Thoracic aorta (tissue), 2 donors: ENCODE measurements at regions not wholly inside any gene's neighbourhood (a gene's known extent, or its start where the extent isn't known, plus 50 kb on each side); places are given as distances from the start of the nearest gene placed in this dataset.

Source experiments
- ATAC-seq: fragments of 150-250 bp; one replicate; pipeline ENCODE4 v1.8.0; 2017; ENCODE audit warnings: low read depth; ENCODE audit not compliant: insufficient number of reproducible peaks, low FRiP score
- DNase-seq: peaks from one replicate; pipeline ENCODE4 v3.0.0-alpha.2; 2020; ENCODE audit warnings: low spot score
- H3K27ac ChIP-seq, 2 donors: fragments of 200-600 bp; sonication (generic); 1 replicate in 1 of 2; 2 replicates in 1 of 2; pipeline ENCODE4 v1.5.1; 2016; ENCODE audit warnings: mild to moderate bottlenecking in 2 of 2, moderate library complexity in 2 of 2
- H3K27me3 ChIP-seq: fragments of 200-600 bp; sonication (generic); replicated peaks from 2 replicates; pipeline ENCODE4 v1.6.0; 2016; ENCODE audit warnings: mild to moderate bottlenecking; ENCODE audit not compliant: insufficient read depth
- H3K36me3 ChIP-seq: fragments of 200-600 bp; sonication (generic); one replicate; pipeline ENCODE4 v1.5.1; 2016
- H3K4me1 ChIP-seq, 2 donors: fragments of 200-600 bp; sonication (generic); 1 replicate in 1 of 2; 2 replicates in 1 of 2; pipeline versions ENCODE4 v1.5.1 to v1.6.0; 2016; ENCODE audit warnings: low read depth in 2 of 2, mild to moderate bottlenecking in 1 of 2; ENCODE audit not compliant: control insufficient read depth in 1 of 2
- H3K4me3 ChIP-seq: fragments of 200-600 bp; sonication (generic); 2 replicates; pipeline ENCODE4 v1.5.1; 2016; ENCODE audit warnings: mild to moderate bottlenecking
- H3K9me3 ChIP-seq: fragments of 200-600 bp; sonication (generic); 2 replicates; pipeline ENCODE4 v1.5.1; 2016
- CTCF ChIP-seq: fragments of 200-600 bp; sonication (generic); IDR thresholded peaks from one replicate; pipeline ENCODE4 v1.5.1; 2019; ENCODE audit warnings: antibody characterized with exemption

GRCh38 chr2:220057916-220058315 is 430.5 kb downstream of the SLC4A3 start:
- H3K27me3 ChIP-seq: no peaks in the 10 kb centered on the region
- no peaks in the 10 kb centered on the region for H3K9me3 ChIP-seq
- no peak for DNase-seq
- no peaks in the 10 kb centered on the region for H3K36me3 ChIP-seq
- no peak overlapping the region for H3K27ac ChIP-seq
- no peak for TF ChIP-seq CTCF
- no peak overlapping the region for H3K4me3 ChIP-seq
- ATAC-seq: no peak
- peaks cover 0 to 10% of the 10 kb centered on the region in 2 donors for H3K4me1 ChIP-seq

- Histone ChIP-seq H3K4me3 (no peak overlapping the region), H3K27ac (no peak overlapping the region), H3K4me1 (peaks cover 0 to 14% of the 10 kb centered on the region in 2 donors), H3K36me3 (no peaks in the 10 kb centered on the region), H3K27me3 (no peaks in the 10 kb centered on the region), H3K9me3 (no peaks in the 10 kb centered on the region)
- DNase-seq: no peak
- TF ChIP-seq CTCF: no peak
- no peak for ATAC-seq
Measured at GRCh38 chr2:220064111-220065030, 436.9 kb downstream of the SLC4A3 start.

- Histone ChIP-seq H3K4me1 (peaks cover 0 to 14% of the 10 kb centered on the region in 2 donors), H3K27ac (no peak overlapping the region), H3K9me3 (no peaks in the 10 kb centered on the region), H3K27me3 (no peaks in the 10 kb centered on the region), H3K4me3 (no peak overlapping the region), H3K36me3 (no peaks in the 10 kb centered on the region)
- ATAC-seq (no peak), DNase-seq (no peak)
- TF ChIP-seq CTCF: no peak
Measured at GRCh38 chr2:220065581-220065980, 438.2 kb downstream of the SLC4A3 start.

GRCh38 chr2:220068846-220069245 is 441.4 kb downstream of the SLC4A3 start:
- DNase-seq: no peak
- no peaks in the 10 kb centered on the region for H3K4me1 ChIP-seq
- H3K36me3 ChIP-seq: no peaks in the 10 kb centered on the region
- TF ChIP-seq CTCF: no peak
- ATAC-seq: no peak
- no peaks in the 10 kb centered on the region for H3K9me3 ChIP-seq
- no peak overlapping the region for H3K27ac ChIP-seq
- H3K27me3 ChIP-seq: no peaks in the 10 kb centered on the region
- no peak overlapping the region for H3K4me3 ChIP-seq

GRCh38 chr2:220070349-220070748 is 442.9 kb downstream of the SLC4A3 start:
- TF ChIP-seq CTCF: no peak
- DNase-seq (no peak), ATAC-seq (no peak)
- Histone ChIP-seq H3K9me3 (no peaks in the 10 kb centered on the region), H3K4me3 (no peak overlapping the region), H3K27me3 (no peaks in the 10 kb centered on the region), H3K36me3 (no peaks in the 10 kb centered on the region), H3K27ac (no peak overlapping the region), H3K4me1 (no peaks in the 10 kb centered on the region)
